HepG2 (cell line): ENCODE measurements at regions not wholly inside any gene's neighbourhood (a gene's known extent, or its start where the extent isn't known, plus 50 kb on each side); places are given as distances from the start of the nearest gene placed in this dataset.

ENCODE experiments used
- ASH2L ChIP-seq: fragments of 300-600, 200-600 bp; sonication (generic); IDR thresholded peaks from 2 replicates; pipeline ENCODE4 v1.7.0; 2017; ENCODE audit warnings: low read depth, mild to moderate bottlenecking, moderate library complexity, mixed read lengths, low read length; ENCODE audit not compliant: insufficient read length
- CCDC6 ChIP-seq: sonication (generic); formaldehyde crosslinking; IDR thresholded peaks from 2 replicates; pipeline ENCODE4 v1.8.1; 2022; ENCODE audit warnings: mild to moderate bottlenecking, missing genetic modification reagents, moderate library complexity
- JUND ChIP-seq: sonication (generic); formaldehyde crosslinking; IDR thresholded peaks from 2 replicates; pipeline ENCODE4 v1.8.0; 2022; ENCODE audit warnings: mild to moderate bottlenecking, missing genetic modification reagents
- MAFF ChIP-seq: IDR thresholded peaks from 2 replicates; pipeline ENCODE4 v1.6.1; 2011; ENCODE audit warnings: low read depth, low read length, improper control_type of control experiment
- SMAD9 ChIP-seq: sonication (generic); formaldehyde crosslinking; IDR thresholded peaks from 2 replicates; pipeline ENCODE4 v1.5.1; 2020; ENCODE audit warnings: mild to moderate bottlenecking, missing genetic modification reagents
- ZMYM4 ChIP-seq: sonication (generic); formaldehyde crosslinking; IDR thresholded peaks from 2 replicates; pipeline ENCODE4 v1.8.1; 2023; ENCODE audit warnings: mild to moderate bottlenecking, missing genetic modification reagents
- ZNF160 ChIP-seq: sonication (generic); formaldehyde crosslinking; IDR thresholded peaks from 2 replicates; pipeline ENCODE4 v1.8.0; 2022; ENCODE audit warnings: mild to moderate bottlenecking, inconsistent platforms, missing genetic modification reagents
- ZNF225 ChIP-seq: sonication (generic); formaldehyde crosslinking; IDR thresholded peaks from 2 replicates; pipeline ENCODE4 v1.4.0; 2020; ENCODE audit warnings: mild to moderate bottlenecking, missing genetic modification reagents
- ZNF7 ChIP-seq: IDR thresholded peaks from 2 replicates; pipeline ENCODE4 v1.6.1; 2016; ENCODE audit warnings: missing biosample characterization, missing genetic modification reagents
- TF ChIP-seq, protein P1 (sequence below): sonication (generic); formaldehyde crosslinking; IDR thresholded peaks from 2 replicates; pipeline ENCODE4 v1.4.0; 2020; ENCODE audit warnings: mild to moderate bottlenecking, missing genetic modification reagents, borderline replicate concordance
- TF ChIP-seq, protein P2 (sequence below): IDR thresholded peaks from 2 replicates; pipeline ENCODE4 v1.4.0; 2020; ENCODE audit warnings: mild to moderate bottlenecking, missing genetic modification reagents
- TF ChIP-seq, protein P3 (sequence below): sonication (generic); formaldehyde crosslinking; IDR thresholded peaks from 2 replicates; pipeline ENCODE4 v1.4.0; 2020; ENCODE audit warnings: missing genetic modification reagents
- TF ChIP-seq, protein P4 (sequence below): sonication (generic); formaldehyde crosslinking; IDR thresholded peaks from 2 replicates; pipeline ENCODE4 v1.4.0; 2020; ENCODE audit warnings: missing genetic modification reagents

DNA sequence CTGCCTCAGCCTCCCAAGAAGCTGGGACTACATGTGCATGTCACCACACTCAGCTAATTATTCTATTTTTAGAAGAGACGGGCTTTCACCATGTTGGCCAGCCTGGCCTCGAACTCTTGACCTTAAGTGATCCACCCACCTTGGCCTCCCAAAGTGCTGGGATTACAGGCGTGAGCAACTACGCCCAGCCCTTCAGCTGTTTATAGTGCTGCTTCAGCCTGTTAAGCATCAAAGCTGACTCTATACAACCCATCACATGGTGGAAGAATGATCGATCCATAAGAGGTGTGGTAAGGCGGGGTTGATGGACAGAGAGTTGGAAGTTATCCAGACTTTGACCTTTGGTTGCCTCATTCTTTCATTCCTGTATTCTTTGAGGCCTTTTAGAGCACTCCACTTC, 56.2 kb upstream of the RAPGEF2 start (continued):
- TF ChIP-seq ZNF7 (CRISPR knock-in tag) (peak; percentile 42; the same call in 1 of the 2 replicates), MAFF (0 out of 2 replicates have a peak, but pooled peaks have one; percentile 24), CCDC6 (CRISPR knock-in tag) (peak; percentile 55; the same call in 1 of the 2 replicates), ZNF160 (no peak), ZMYM4 (CRISPR knock-in tag) (peak; percentile 91), SMAD9 (CRISPR knock-in tag) (no peak), ZNF225 (CRISPR knock-in tag) (no peak), JUND (CRISPR knock-in tag) (peak; percentile 22; the same call in 1 of the 2 replicates), ASH2L (no peak)
- TF ChIP-seq, protein P1, sequence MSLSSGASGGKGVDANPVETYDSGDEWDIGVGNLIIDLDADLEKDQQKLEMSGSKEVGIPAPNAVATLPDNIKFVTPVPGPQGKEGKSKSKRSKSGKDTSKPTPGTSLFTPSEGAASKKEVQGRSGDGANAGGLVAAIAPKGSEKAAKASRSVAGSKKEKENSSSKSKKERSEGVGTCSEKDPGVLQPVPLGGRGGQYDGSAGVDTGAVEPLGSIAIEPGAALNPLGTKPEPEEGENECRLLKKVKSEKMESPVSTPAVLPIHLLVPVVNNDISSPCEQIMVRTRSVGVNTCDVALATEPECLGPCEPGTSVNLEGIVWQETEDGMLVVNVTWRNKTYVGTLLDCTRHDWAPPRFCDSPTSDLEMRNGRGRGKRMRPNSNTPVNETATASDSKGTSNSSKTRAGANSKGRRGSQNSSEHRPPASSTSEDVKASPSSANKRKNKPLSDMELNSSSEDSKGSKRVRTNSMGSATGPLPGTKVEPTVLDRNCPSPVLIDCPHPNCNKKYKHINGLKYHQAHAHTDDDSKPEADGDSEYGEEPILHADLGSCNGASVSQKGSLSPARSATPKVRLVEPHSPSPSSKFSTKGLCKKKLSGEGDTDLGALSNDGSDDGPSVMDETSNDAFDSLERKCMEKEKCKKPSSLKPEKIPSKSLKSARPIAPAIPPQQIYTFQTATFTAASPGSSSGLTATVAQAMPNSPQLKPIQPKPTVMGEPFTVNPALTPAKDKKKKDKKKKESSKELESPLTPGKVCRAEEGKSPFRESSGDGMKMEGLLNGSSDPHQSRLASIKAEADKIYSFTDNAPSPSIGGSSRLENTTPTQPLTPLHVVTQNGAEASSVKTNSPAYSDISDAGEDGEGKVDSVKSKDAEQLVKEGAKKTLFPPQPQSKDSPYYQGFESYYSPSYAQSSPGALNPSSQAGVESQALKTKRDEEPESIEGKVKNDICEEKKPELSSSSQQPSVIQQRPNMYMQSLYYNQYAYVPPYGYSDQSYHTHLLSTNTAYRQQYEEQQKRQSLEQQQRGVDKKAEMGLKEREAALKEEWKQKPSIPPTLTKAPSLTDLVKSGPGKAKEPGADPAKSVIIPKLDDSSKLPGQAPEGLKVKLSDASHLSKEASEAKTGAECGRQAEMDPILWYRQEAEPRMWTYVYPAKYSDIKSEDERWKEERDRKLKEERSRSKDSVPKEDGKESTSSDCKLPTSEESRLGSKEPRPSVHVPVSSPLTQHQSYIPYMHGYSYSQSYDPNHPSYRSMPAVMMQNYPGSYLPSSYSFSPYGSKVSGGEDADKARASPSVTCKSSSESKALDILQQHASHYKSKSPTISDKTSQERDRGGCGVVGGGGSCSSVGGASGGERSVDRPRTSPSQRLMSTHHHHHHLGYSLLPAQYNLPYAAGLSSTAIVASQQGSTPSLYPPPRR (CRISPR knock-in tag): peak; percentile 58; the same call in 1 of the 2 replicates
- TF ChIP-seq, protein P2, sequence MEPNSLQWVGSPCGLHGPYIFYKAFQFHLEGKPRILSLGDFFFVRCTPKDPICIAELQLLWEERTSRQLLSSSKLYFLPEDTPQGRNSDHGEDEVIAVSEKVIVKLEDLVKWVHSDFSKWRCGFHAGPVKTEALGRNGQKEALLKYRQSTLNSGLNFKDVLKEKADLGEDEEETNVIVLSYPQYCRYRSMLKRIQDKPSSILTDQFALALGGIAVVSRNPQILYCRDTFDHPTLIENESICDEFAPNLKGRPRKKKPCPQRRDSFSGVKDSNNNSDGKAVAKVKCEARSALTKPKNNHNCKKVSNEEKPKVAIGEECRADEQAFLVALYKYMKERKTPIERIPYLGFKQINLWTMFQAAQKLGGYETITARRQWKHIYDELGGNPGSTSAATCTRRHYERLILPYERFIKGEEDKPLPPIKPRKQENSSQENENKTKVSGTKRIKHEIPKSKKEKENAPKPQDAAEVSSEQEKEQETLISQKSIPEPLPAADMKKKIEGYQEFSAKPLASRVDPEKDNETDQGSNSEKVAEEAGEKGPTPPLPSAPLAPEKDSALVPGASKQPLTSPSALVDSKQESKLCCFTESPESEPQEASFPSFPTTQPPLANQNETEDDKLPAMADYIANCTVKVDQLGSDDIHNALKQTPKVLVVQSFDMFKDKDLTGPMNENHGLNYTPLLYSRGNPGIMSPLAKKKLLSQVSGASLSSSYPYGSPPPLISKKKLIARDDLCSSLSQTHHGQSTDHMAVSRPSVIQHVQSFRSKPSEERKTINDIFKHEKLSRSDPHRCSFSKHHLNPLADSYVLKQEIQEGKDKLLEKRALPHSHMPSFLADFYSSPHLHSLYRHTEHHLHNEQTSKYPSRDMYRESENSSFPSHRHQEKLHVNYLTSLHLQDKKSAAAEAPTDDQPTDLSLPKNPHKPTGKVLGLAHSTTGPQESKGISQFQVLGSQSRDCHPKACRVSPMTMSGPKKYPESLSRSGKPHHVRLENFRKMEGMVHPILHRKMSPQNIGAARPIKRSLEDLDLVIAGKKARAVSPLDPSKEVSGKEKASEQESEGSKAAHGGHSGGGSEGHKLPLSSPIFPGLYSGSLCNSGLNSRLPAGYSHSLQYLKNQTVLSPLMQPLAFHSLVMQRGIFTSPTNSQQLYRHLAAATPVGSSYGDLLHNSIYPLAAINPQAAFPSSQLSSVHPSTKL (CRISPR knock-in tag): peak; percentile 95
- TF ChIP-seq, protein P3, sequence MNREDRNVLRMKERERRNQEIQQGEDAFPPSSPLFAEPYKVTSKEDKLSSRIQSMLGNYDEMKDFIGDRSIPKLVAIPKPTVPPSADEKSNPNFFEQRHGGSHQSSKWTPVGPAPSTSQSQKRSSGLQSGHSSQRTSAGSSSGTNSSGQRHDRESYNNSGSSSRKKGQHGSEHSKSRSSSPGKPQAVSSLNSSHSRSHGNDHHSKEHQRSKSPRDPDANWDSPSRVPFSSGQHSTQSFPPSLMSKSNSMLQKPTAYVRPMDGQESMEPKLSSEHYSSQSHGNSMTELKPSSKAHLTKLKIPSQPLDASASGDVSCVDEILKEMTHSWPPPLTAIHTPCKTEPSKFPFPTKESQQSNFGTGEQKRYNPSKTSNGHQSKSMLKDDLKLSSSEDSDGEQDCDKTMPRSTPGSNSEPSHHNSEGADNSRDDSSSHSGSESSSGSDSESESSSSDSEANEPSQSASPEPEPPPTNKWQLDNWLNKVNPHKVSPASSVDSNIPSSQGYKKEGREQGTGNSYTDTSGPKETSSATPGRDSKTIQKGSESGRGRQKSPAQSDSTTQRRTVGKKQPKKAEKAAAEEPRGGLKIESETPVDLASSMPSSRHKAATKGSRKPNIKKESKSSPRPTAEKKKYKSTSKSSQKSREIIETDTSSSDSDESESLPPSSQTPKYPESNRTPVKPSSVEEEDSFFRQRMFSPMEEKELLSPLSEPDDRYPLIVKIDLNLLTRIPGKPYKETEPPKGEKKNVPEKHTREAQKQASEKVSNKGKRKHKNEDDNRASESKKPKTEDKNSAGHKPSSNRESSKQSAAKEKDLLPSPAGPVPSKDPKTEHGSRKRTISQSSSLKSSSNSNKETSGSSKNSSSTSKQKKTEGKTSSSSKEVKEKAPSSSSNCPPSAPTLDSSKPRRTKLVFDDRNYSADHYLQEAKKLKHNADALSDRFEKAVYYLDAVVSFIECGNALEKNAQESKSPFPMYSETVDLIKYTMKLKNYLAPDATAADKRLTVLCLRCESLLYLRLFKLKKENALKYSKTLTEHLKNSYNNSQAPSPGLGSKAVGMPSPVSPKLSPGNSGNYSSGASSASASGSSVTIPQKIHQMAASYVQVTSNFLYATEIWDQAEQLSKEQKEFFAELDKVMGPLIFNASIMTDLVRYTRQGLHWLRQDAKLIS (CRISPR knock-in tag): no peak
- TF ChIP-seq, protein P4, sequence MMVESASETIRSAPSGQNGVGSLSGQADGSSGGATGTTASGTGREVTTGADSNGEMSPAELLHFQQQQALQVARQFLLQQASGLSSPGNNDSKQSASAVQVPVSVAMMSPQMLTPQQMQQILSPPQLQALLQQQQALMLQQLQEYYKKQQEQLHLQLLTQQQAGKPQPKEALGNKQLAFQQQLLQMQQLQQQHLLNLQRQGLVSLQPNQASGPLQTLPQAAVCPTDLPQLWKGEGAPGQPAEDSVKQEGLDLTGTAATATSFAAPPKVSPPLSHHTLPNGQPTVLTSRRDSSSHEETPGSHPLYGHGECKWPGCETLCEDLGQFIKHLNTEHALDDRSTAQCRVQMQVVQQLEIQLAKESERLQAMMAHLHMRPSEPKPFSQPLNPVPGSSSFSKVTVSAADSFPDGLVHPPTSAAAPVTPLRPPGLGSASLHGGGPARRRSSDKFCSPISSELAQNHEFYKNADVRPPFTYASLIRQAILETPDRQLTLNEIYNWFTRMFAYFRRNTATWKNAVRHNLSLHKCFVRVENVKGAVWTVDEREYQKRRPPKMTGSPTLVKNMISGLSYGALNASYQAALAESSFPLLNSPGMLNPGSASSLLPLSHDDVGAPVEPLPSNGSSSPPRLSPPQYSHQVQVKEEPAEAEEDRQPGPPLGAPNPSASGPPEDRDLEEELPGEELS: peak; percentile 74
